ENCODE measurements at regions not wholly inside any gene's neighbourhood (a gene's known extent, or its start where the extent isn't known, plus 50 kb on each side); places are given as distances from the start of the nearest gene placed in this dataset.

DNA sequence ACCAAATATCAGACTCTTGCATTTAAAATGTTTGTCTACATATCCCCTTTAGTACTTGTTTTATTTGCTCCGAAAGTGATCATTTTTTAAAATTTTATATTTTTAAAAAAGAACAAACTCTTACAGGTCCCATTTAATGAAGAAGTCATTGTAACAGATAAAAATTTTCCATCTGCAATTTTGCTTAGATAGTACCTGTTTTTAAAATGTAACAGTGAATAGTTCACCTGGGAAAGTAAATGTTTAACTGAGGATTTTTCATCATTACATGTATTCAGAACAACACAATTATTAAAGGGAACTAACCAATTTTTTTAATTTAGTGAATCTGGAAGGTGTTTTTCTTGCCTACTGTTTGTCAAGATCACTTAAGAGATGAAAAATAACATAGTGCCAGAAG, 1099.5 kb upstream of the PHF14 start:
- Histone ChIP-seq H3K18ac (ENCODE audit: insufficient read length, low read depth, low read length) (no peak overlapping the region), H3K14ac (ENCODE audit: insufficient read depth, low read length) (no peak overlapping the region), H4K91ac (ENCODE audit: insufficient read length, low read depth, low read length) (no peak overlapping the region), H3K23ac (ENCODE audit: insufficient read length, low read depth, low read length) (no peak overlapping the region), H3K23me2 (ENCODE audit: insufficient read length, low read depth, low read length, poor library complexity, severe bottlenecking) (no peaks in the 10 kb centered on the region), H2AK5ac (ENCODE audit: insufficient read length, low read length) (no peak overlapping the region), H2BK5ac (ENCODE audit: insufficient read length, low read length) (no peak overlapping the region), H3K27ac (ENCODE audit: insufficient read length, low read depth, low read length) (no peak overlapping the region), H2BK120ac (ENCODE audit: low read depth, low read length, poor library complexity, severe bottlenecking) (no peak overlapping the region), H2BK12ac (ENCODE audit: insufficient read length, low read depth, low read length) (no peak overlapping the region), H2BK15ac (ENCODE audit: low read depth, low read length) (no peak overlapping the region), H3K9ac (ENCODE audit: extremely low read depth, insufficient read length, low read length) (no peak overlapping the region), H3K4me2 (ENCODE audit: insufficient read depth, insufficient read length, low read length) (no peak overlapping the region), H4K5ac (ENCODE audit: insufficient read length, low read depth, low read length) (no peak overlapping the region), H4K20me1 (ENCODE audit: control insufficient read depth, insufficient read depth, insufficient read length) (no peaks in the 10 kb centered on the region), H3K79me1 (ENCODE audit: insufficient read depth, low read depth, low read length, poor library complexity, severe bottlenecking) (no peaks in the 10 kb centered on the region), H3K79me2 (ENCODE audit: insufficient read depth, low read length) (no peaks in the 10 kb centered on the region), H3K56ac (ENCODE audit: insufficient read length, low read depth, low read length) (no peak overlapping the region), H4K8ac (replicated peaks; ENCODE audit: insufficient read length, low read depth, low read length) (no peak overlapping the region), H3K9me3 (ENCODE audit: control insufficient read depth, low read depth, low read length) (no peaks in the 10 kb centered on the region), H2AFZ (ENCODE audit: low read length) (no peak overlapping the region), H3K4me1 (ENCODE audit: insufficient read depth, low read length) (no peaks in the 10 kb centered on the region), H3T11ph (ENCODE audit: low read length) (no peak overlapping the region), H3K27me3 (ENCODE audit: insufficient read depth, low read length) (no peaks in the 10 kb centered on the region), H2BK20ac (ENCODE audit: low read depth, low read length, poor library complexity, severe bottlenecking) (no peak overlapping the region), H3K4ac (ENCODE audit: low read depth, low read length) (no peak overlapping the region)
- no peak for DNase-seq
- TF ChIP-seq, protein P1, sequence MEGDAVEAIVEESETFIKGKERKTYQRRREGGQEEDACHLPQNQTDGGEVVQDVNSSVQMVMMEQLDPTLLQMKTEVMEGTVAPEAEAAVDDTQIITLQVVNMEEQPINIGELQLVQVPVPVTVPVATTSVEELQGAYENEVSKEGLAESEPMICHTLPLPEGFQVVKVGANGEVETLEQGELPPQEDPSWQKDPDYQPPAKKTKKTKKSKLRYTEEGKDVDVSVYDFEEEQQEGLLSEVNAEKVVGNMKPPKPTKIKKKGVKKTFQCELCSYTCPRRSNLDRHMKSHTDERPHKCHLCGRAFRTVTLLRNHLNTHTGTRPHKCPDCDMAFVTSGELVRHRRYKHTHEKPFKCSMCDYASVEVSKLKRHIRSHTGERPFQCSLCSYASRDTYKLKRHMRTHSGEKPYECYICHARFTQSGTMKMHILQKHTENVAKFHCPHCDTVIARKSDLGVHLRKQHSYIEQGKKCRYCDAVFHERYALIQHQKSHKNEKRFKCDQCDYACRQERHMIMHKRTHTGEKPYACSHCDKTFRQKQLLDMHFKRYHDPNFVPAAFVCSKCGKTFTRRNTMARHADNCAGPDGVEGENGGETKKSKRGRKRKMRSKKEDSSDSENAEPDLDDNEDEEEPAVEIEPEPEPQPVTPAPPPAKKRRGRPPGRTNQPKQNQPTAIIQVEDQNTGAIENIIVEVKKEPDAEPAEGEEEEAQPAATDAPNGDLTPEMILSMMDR (conservative IDR thresholded peaks at IDR 0.05): no peak
- H3K36me3 Mint-ChIP-seq (ENCODE audit: insufficient read depth in 1 of 3, low read depth in 3 of 3): peaks cover 0 to 4% (median 3%) of the 10 kb centered on the region in 3 experiments; a peak in 4 of 7 replicates
- no peak overlapping the region for H3K27ac Mint-ChIP-seq
- peaks cover 1% of the 10 kb centered on the region; the same call in 1 of the 2 replicates for H3K27me3 Mint-ChIP-seq (ENCODE audit: low read depth)
- peaks cover 0 to 3% of the 10 kb centered on the region in 2 experiments; a peak in 2 of 5 replicates for H3K9me3 Mint-ChIP-seq
- WGBS (ENCODE audit: extremely low coverage, insufficient read length, low lambda C conversion rate): no CpG with 5 or more reads among the region's 1 CpG
- no peaks in the 10 kb centered on the region for H3K4me1 Mint-ChIP-seq
- H3K4me3 Mint-ChIP-seq: no peak overlapping the region

All from H9 (cell line).